Activated CD8-positive, alpha-beta memory T cell treated with anti-CD3 and anti-CD28 coated beads, Interleukin-2, amount 10 ng/mL, durations not matched to agents 7 days and 5 days (primary cell): ENCODE measurements at regions not wholly inside any gene's neighbourhood (a gene's known extent, or its start where the extent isn't known, plus 50 kb on each side); places are given as distances from the start of the nearest gene placed in this dataset.

ENCODE experiments used
- ATAC-seq: fragments of 150-1000 bp; cut with Tn5 transposase; one replicate; pipeline ENCODE4 v1.10.0; 2021; ENCODE audit warnings: moderate library complexity
- CTCF ChIA-PET: fragments of 350-600 bp; sonication (Branson Sonifier 250); formaldehyde crosslinking; loops from one replicate; lab custom pipeline; 2021; ENCODE audit warnings: antibody characterized with exemption; lab: Charles Lee
- DNase-seq: peaks from one replicate; pipeline ENCODE4 v3.0.0-alpha.2; 2020
- H3K27ac Mint-ChIP-seq: one replicate; pipeline ENCODE4 v1.8.0; 2021; ENCODE audit warnings: mild to moderate bottlenecking, mixed read lengths
- H3K27me3 Mint-ChIP-seq: one replicate; pipeline ENCODE4 v1.8.0; 2021; ENCODE audit warnings: mixed read lengths
- H3K36me3 Mint-ChIP-seq: one replicate; pipeline ENCODE4 v1.8.0; 2021; ENCODE audit warnings: mild to moderate bottlenecking, mixed read lengths
- H3K4me1 Mint-ChIP-seq: one replicate; pipeline ENCODE4 v1.8.0; 2021; ENCODE audit warnings: mixed read lengths
- H3K4me3 Mint-ChIP-seq: one replicate; pipeline ENCODE4 v1.8.0; 2021; ENCODE audit warnings: mild to moderate bottlenecking, moderate library complexity, mixed read lengths
- H3K9me3 Mint-ChIP-seq: one replicate; pipeline ENCODE4 v1.8.0; 2022; ENCODE audit warnings: low read depth, mixed read lengths

GRCh38 chr2:104472076-104472475 lies 381.8 kb upstream of the POU3F3 start:
- no peak for DNase-seq
- Mint-ChIP-seq H3K4me1 (no peaks in the 10 kb centered on the region), H3K27me3 (no peaks in the 10 kb centered on the region), H3K27ac (no peak overlapping the region), H3K36me3 (no peaks in the 10 kb centered on the region), H3K9me3 (peaks cover 2% of the 10 kb centered on the region), H3K4me3 (no peak overlapping the region)
- no peak for ATAC-seq
- CTCF ChIA-PET: no interaction called here

- Mint-ChIP-seq H3K27ac (no peak overlapping the region), H3K36me3 (no peaks in the 10 kb centered on the region), H3K4me1 (no peaks in the 10 kb centered on the region), H3K27me3 (no peaks in the 10 kb centered on the region), H3K4me3 (no peak overlapping the region), H3K9me3 (peaks cover 2% of the 10 kb centered on the region)
- CTCF ChIA-PET: no interaction called here
- no peak for DNase-seq
- ATAC-seq: no peak
These were observed 380.4 kb upstream of the POU3F3 start for GRCh38 chr2:104473546-104473945.

DNA sequence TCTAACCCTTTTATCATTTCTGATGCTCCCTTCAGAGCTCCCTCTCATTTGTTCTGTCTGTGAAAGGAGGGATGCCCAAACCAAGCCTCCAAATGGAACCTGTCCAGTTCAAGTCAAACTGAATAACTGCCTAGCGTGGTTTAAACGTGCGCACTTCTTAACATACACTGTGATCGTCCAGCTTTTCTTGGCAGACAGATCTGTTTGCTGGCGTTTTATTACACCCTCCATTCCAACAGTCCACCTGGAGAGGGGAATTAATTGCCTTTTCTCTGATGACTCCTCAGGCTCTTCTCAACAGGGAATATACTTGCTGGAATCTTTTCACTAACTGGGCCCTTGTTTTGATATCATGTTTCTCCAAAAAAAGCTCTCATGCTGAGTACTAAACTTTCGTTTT lies 379.2 kb upstream of the POU3F3 start:
- Mint-ChIP-seq H3K4me1 (no peaks in the 10 kb centered on the region), H3K9me3 (peaks cover 2% of the 10 kb centered on the region)

DNA sequence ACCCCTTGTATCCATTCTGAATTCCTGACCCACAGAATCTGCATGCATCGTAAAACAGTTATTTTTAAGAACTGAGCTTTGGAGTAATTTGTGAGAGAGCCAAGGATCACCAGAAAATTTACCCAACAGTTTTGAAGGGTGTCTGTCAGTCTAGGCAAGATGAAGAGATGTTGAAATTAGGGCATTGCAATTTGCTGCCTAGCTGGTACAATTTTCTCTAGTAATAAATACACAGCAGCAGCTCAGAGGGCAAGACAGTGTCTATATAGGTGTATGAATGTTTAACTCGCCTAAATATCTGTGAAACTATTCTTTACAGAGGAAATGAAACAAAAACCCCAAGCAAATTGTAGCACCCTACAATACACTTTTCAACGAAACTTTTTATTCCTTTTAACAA lies 377.8 kb upstream of the POU3F3 start:
- ATAC-seq (no peak), DNase-seq (no peak)
- no peaks in the 10 kb centered on the region for H3K27me3 Mint-ChIP-seq
- CTCF ChIA-PET: no interaction called here
- no peak overlapping the region for H3K4me3 Mint-ChIP-seq
- H3K9me3 Mint-ChIP-seq: peaks cover 2% of the 10 kb centered on the region
- no peaks in the 10 kb centered on the region for H3K4me1 Mint-ChIP-seq
- no peak overlapping the region for H3K27ac Mint-ChIP-seq
- H3K36me3 Mint-ChIP-seq: no peaks in the 10 kb centered on the region

More for the DNA sequence above, 379.2 kb upstream of the POU3F3 start:
- no peak for DNase-seq
- H3K4me3 Mint-ChIP-seq: no peak overlapping the region
- CTCF ChIA-PET: no interaction called here
- no peak for ATAC-seq
- H3K36me3 Mint-ChIP-seq: no peaks in the 10 kb centered on the region
- no peaks in the 10 kb centered on the region for H3K27me3 Mint-ChIP-seq
- no peak overlapping the region for H3K27ac Mint-ChIP-seq

DNA sequence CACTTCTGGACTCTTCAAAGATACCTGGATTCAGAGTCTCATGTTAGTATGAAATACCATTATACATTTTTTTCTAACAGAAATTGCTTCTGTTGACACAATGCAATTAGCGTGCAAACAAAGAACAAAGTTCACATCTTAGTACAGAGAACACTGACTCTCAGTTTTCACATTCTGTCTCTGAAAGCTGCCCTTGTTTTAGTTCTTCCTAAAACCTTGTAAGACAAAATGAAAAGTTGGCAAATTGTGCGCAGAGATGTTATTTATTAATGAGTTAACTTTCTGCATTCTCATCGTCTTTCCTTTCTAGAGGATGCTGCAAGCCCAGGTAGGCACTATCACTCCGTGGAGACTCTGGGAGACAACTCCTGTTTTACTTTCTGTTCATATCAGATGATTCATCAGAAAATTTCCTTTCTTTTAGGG lies 377.3 kb upstream of the POU3F3 start:
- no peaks in the 10 kb centered on the region for H3K4me1 Mint-ChIP-seq
- H3K4me3 Mint-ChIP-seq: no peak overlapping the region
- peaks cover 2% of the 10 kb centered on the region for H3K9me3 Mint-ChIP-seq
- H3K36me3 Mint-ChIP-seq: no peaks in the 10 kb centered on the region
- H3K27me3 Mint-ChIP-seq: no peaks in the 10 kb centered on the region
- H3K27ac Mint-ChIP-seq: no peak overlapping the region
- DNase-seq (no peak), ATAC-seq (no peak)
- CTCF ChIA-PET: no interaction called here

DNA sequence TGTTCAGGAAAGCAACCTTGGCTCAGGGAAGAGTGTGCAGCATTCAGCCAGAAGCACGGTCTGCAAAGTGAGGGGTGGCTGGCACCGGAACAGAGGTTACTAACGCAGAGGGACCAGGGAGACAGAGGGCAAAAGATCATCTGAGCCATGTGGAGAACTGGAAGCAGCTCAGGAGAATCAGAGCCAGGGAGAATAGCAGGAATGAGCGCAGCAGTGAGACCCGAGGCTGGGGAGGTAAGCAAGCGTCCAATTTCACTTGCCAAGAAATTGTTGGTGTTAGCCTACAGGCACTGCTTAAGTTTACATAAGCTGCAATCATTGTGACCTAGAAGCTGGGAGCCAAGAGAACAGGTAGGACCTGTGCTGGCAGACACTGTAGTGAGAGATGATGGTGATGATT lies 372.6 kb upstream of the POU3F3 start:
- Mint-ChIP-seq H3K27me3 (no peaks in the 10 kb centered on the region), H3K4me1 (no peaks in the 10 kb centered on the region), H3K27ac (no peak overlapping the region), H3K4me3 (no peak overlapping the region), H3K36me3 (no peaks in the 10 kb centered on the region), H3K9me3 (no peaks in the 10 kb centered on the region)
- ATAC-seq (no peak), DNase-seq (no peak)
- CTCF ChIA-PET: no interaction called here

DNA sequence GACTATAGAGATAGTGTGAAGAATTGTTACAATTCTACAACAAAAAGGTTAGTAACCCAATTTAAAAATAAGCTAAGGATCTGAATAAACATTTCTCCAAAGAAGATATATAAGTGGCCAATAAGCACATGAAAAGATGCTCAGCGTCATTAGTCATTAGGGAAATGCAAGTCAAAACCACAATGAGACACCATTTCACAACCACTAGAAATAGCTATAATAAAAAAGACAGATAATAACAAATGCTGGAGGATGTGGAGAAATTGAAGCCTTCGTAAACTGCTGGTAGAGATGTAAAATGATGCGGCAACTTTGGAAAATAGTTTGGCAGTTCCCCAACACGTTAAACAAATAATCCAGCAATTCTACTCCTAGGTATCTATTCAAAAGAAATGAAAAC lies 366.5 kb upstream of the POU3F3 start:
- Mint-ChIP-seq H3K4me1 (no peaks in the 10 kb centered on the region), H3K27me3 (no peaks in the 10 kb centered on the region), H3K36me3 (no peaks in the 10 kb centered on the region), H3K9me3 (no peaks in the 10 kb centered on the region), H3K4me3 (no peak overlapping the region), H3K27ac (no peak overlapping the region)
- DNase-seq (no peak), ATAC-seq (no peak)
- CTCF ChIA-PET: no interaction called here

DNA sequence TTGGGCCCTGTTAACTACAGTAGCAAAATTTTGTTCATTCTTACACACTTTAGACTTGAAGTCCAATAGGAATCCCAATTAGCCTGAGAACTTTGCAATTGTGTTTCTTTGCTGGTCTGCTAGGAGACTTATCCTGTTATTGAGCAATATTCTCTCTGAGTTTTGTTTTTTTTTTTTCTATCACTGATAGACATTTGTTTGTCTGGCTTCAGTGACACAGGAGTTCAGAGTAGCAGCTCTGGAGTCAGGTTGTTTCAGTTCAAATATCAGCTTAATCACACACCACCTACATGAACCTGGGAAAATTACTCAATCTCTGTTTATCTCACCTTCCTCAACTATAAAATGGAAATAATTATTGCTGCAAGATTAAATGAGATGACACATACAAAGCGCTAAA lies 360.2 kb upstream of the POU3F3 start:
- Mint-ChIP-seq H3K27ac (no peak overlapping the region), H3K36me3 (no peaks in the 10 kb centered on the region), H3K4me3 (no peak overlapping the region), H3K4me1 (no peaks in the 10 kb centered on the region), H3K27me3 (no peaks in the 10 kb centered on the region), H3K9me3 (peaks cover 3% of the 10 kb centered on the region)
- CTCF ChIA-PET: no interaction called here
- DNase-seq (no peak), ATAC-seq (no peak)

GRCh38 chr2:104501342-104501741 lies 352.6 kb upstream of the POU3F3 start:
- H3K27me3 Mint-ChIP-seq: no peaks in the 10 kb centered on the region

DNA sequence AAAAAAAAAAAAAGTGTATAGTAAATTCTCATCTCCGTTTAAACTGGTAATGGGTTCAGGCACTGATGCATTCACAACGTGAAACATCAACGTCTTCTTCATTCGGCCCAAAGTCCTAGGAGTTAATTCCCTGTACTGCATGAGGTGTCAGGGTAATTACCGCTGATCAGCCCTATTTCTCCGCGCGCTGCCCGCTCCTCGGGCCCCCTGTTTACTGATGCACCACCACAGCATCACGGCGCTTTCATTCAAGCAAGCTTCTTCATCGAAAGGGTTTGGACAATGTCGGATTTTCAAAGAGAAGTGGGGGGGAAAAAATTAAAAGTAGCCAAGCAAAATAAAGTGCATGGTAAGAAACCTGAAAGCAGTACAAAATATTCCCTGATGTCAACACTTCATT lies 352.0 kb upstream of the POU3F3 start:
- H3K36me3 Mint-ChIP-seq: no peaks in the 10 kb centered on the region
- no peaks in the 10 kb centered on the region for H3K4me1 Mint-ChIP-seq
- H3K27ac Mint-ChIP-seq: no peak overlapping the region
- ATAC-seq: no peak
- no peak for DNase-seq
- no peak overlapping the region for H3K4me3 Mint-ChIP-seq
- H3K27me3 Mint-ChIP-seq: no peaks in the 10 kb centered on the region
- CTCF ChIA-PET: no interaction called here
- peaks cover 3% of the 10 kb centered on the region for H3K9me3 Mint-ChIP-seq

More at GRCh38 chr2:104501342-104501741, 352.6 kb upstream of the POU3F3 start:
- Mint-ChIP-seq H3K36me3 (no peaks in the 10 kb centered on the region), H3K9me3 (peaks cover 3% of the 10 kb centered on the region), H3K4me1 (no peaks in the 10 kb centered on the region), H3K27ac (no peak overlapping the region), H3K4me3 (no peak overlapping the region)
- CTCF ChIA-PET: no interaction called here
- ATAC-seq (no peak), DNase-seq (no peak)

GRCh38 chr2:104502901-104503300 lies 351.0 kb upstream of the POU3F3 start:
- Mint-ChIP-seq H3K27ac (no peak overlapping the region), H3K9me3 (no peaks in the 10 kb centered on the region), H3K4me1 (no peaks in the 10 kb centered on the region), H3K27me3 (no peaks in the 10 kb centered on the region), H3K36me3 (no peaks in the 10 kb centered on the region), H3K4me3 (no peak overlapping the region)
- DNase-seq (no peak), ATAC-seq (no peak)
- CTCF ChIA-PET: no interaction called here

- Mint-ChIP-seq H3K4me1 (no peaks in the 10 kb centered on the region), H3K27ac (no peak overlapping the region), H3K4me3 (no peak overlapping the region), H3K36me3 (no peaks in the 10 kb centered on the region), H3K9me3 (peaks cover 2% of the 10 kb centered on the region), H3K27me3 (no peaks in the 10 kb centered on the region)
- ATAC-seq (no peak), DNase-seq (no peak)
- CTCF ChIA-PET: no interaction called here
These were observed 349.4 kb upstream of the POU3F3 start for GRCh38 chr2:104504331-104505073.

GRCh38 chr2:104518256-104518655 lies 335.7 kb upstream of the POU3F3 start:
- Mint-ChIP-seq H3K27me3 (no peaks in the 10 kb centered on the region), H3K4me1 (no peaks in the 10 kb centered on the region), H3K4me3 (no peak overlapping the region), H3K36me3 (no peaks in the 10 kb centered on the region), H3K27ac (no peak overlapping the region), H3K9me3 (peaks cover 8% of the 10 kb centered on the region)
- no peak for ATAC-seq
- DNase-seq: no peak
- CTCF ChIA-PET: no interaction called here

DNA sequence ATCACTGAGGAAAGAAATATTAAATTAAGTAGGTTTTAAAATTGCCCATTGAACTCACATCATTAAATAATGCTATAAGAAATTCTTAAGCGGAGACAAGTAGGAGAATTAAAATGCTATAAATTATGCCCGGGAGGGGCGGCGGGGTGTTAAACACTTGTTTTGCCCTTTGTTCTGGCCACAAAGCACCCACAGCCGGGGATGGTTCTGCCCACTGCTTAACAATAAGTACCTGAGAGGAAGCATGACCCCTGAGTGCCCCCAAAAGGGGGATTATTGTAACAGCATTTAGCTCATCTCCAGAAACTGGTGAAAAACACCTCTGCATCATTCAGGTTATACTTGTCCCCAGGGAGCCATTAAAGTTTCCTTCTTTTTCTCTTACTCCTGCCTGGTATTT lies 332.7 kb upstream of the POU3F3 start:
- Mint-ChIP-seq H3K27me3 (no peaks in the 10 kb centered on the region), H3K27ac (no peak overlapping the region), H3K4me1 (no peaks in the 10 kb centered on the region), H3K9me3 (peaks cover 3% of the 10 kb centered on the region), H3K36me3 (no peaks in the 10 kb centered on the region), H3K4me3 (no peak overlapping the region)
- CTCF ChIA-PET: no interaction called here
- DNase-seq: no peak
- ATAC-seq: no peak

DNA sequence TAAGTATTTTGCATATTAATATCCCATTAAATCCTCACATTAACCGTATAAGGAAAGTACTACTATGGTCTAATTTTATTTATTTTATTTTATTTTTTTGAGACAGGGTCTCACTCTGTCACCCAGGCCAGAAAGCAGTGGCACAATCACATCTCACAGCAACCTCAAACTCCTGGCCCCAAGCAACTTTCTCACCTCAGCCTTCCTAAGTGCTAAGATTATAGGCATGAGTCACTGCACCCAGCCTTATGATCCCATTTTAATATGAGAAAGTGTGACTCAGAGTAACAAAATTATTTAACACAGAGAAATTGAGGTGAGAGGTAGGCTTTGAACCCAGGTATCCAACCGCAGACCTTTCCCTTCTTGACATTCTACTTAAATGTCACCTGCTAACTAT lies 330.0 kb upstream of the POU3F3 start:
- peaks cover 3% of the 10 kb centered on the region for H3K9me3 Mint-ChIP-seq
- ATAC-seq (no peak), DNase-seq (no peak)
- no peak overlapping the region for H3K4me3 Mint-ChIP-seq
- no peaks in the 10 kb centered on the region for H3K27me3 Mint-ChIP-seq
- CTCF ChIA-PET: no interaction called here
- no peaks in the 10 kb centered on the region for H3K36me3 Mint-ChIP-seq
- no peaks in the 10 kb centered on the region for H3K4me1 Mint-ChIP-seq
- H3K27ac Mint-ChIP-seq: no peak overlapping the region
